Suprapubic skin (tissue), 4 donors: ENCODE measurements at regions not wholly inside any gene's neighbourhood (a gene's known extent, or its start where the extent isn't known, plus 50 kb on each side); places are given as distances from the start of the nearest gene placed in this dataset.
"Not testable (repeated sequence)": the region's sequence is repeated elsewhere in the genome, so short reads cannot be mapped to it uniquely, and the experiment has no call there.

Source experiments
- DNase-seq, 2 donors: peaks; one replicate each; pipeline ENCODE4 v3.0.0-alpha.2; 2019; ENCODE audit warnings: low spot score in 2 of 2
- H3K27ac ChIP-seq: fragments of 200-600 bp; sonication (generic); one replicate; pipeline ENCODE4 v1.5.1; 2019
- H3K27me3 ChIP-seq: fragments of 200-600 bp; sonication (generic); one replicate; pipeline ENCODE4 v1.5.1; 2019
- H3K36me3 ChIP-seq: fragments of 200-600 bp; sonication (generic); one replicate; pipeline ENCODE4 v1.5.1; 2019
- H3K4me1 ChIP-seq: fragments of 200-600 bp; sonication (generic); one replicate; pipeline ENCODE4 v1.5.1; 2019
- H3K4me3 ChIP-seq: fragments of 200-600 bp; sonication (generic); one replicate; pipeline ENCODE4 v1.5.1; 2019; ENCODE audit warnings: mild to moderate bottlenecking
- H3K9me3 ChIP-seq: fragments of 200-600 bp; sonication (generic); one replicate; pipeline ENCODE4 v1.5.1; 2019
- EP300 ChIP-seq: sonication (generic); formaldehyde crosslinking; IDR thresholded peaks from one replicate; pipeline ENCODE4 v1.6.1; 2017; ENCODE audit warnings: antibody characterized with exemption
- POLR2A ChIP-seq, 2 donors: fragments of 450-650 bp; IDR thresholded peaks; one replicate each; pipeline ENCODE4 v1.6.1; 2017; ENCODE audit warnings: antibody characterized with exemption in 2 of 2, mild to moderate bottlenecking in 2 of 2, moderate library complexity in 2 of 2
- POLR2AphosphoS5 ChIP-seq, 3 donors: sonication (generic); formaldehyde crosslinking; IDR thresholded peaks; one replicate each; pipeline ENCODE4 v1.6.1; 2017; ENCODE audit warnings: antibody characterized with exemption in 3 of 3
- WGBS: methylation state at CpG from one replicate; pipeline ENCODE4 v1.1.5; 2018; 5-methylcytosine and 5-hydroxymethylcytosine counted together
- TF ChIP-seq, protein P1 (sequence below), 2 donors: fragments of 200-600 bp in 1 of 2; fragments of 450-650 bp in 1 of 2; sonication (generic) in 1 of 2; IDR thresholded peaks; one replicate each; pipeline ENCODE4 v1.5.1; 2016 to 2019; ENCODE audit warnings: antibody characterized with exemption in 2 of 2, mild to moderate bottlenecking in 1 of 2, moderate library complexity in 1 of 2

DNA sequence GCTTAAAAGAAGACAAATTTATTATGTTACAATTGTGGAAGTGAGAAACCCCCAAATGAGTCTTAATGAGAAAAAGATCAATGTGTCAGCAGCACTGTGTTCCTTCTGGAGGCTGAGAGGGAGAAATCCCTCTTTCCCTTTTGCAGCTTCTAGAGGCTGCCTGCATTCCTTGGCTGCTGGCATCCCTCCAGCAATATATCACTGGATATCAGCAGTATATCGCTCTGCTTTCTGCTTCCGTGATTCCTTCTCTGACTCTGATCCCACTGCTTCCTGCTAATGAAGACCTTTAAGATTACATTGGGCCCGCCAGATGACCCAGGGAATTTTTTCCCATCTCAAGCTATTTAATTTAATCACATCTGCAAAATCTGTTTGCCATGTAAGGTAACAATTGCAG, 1008.0 kb downstream of the RAPGEF2 start:
- no peak overlapping the region for H3K27ac ChIP-seq
- TF ChIP-seq POLR2A (IDR thresholded peaks at IDR 0.05), result no peak
- TF ChIP-seq, protein P1, sequence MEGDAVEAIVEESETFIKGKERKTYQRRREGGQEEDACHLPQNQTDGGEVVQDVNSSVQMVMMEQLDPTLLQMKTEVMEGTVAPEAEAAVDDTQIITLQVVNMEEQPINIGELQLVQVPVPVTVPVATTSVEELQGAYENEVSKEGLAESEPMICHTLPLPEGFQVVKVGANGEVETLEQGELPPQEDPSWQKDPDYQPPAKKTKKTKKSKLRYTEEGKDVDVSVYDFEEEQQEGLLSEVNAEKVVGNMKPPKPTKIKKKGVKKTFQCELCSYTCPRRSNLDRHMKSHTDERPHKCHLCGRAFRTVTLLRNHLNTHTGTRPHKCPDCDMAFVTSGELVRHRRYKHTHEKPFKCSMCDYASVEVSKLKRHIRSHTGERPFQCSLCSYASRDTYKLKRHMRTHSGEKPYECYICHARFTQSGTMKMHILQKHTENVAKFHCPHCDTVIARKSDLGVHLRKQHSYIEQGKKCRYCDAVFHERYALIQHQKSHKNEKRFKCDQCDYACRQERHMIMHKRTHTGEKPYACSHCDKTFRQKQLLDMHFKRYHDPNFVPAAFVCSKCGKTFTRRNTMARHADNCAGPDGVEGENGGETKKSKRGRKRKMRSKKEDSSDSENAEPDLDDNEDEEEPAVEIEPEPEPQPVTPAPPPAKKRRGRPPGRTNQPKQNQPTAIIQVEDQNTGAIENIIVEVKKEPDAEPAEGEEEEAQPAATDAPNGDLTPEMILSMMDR (IDR thresholded peaks at IDR 0.05), result no peak
- no peak for TF ChIP-seq POLR2AphosphoS5 (IDR thresholded peaks at IDR 0.05)
- TF ChIP-seq EP300, result no peak
- H3K27me3 ChIP-seq, result no peaks in the 10 kb centered on the region
- H3K4me1 ChIP-seq, result no peaks in the 10 kb centered on the region
- WGBS, result 68% methylated on average over 3 of the region's 3 CpGs
- no peak overlapping the region for H3K4me3 ChIP-seq
- H3K9me3 ChIP-seq, result peaks cover 15% of the 10 kb centered on the region
- no peaks in the 10 kb centered on the region for H3K36me3 ChIP-seq
- no peak for DNase-seq

DNA sequence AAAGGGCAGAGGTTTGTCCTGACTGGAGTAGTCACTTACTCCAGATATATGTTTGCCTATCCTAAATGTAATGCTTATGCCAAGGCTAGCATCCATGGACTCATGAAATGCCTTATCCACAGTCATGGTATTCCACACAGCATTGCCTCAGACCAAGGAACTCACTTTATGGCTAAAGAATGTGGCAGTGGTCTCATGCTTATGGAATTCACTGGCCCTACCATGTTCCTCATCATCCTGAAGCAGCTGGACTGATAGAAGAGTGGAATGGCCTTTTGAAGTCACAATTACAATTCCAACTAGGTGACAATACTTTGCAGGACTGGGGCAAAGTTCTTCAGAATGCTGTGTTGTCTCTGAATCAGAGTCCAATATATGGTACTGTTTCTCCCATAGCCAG, 1014.8 kb downstream of the RAPGEF2 start:
- TF ChIP-seq POLR2A (IDR thresholded peaks at IDR 0.05) (no peak), POLR2AphosphoS5 (IDR thresholded peaks at IDR 0.05) (no peak), EP300 (no peak)
- TF ChIP-seq, protein P1 (IDR thresholded peaks at IDR 0.05), result no peak
- DNase-seq, result no peak
- Histone ChIP-seq H3K4me1 (no peaks in the 10 kb centered on the region), H3K27ac (no peak overlapping the region), H3K4me3 (no peak overlapping the region), H3K36me3 (no peaks in the 10 kb centered on the region), H3K9me3 (peaks cover 3% of the 10 kb centered on the region), H3K27me3 (no peaks in the 10 kb centered on the region)

DNA sequence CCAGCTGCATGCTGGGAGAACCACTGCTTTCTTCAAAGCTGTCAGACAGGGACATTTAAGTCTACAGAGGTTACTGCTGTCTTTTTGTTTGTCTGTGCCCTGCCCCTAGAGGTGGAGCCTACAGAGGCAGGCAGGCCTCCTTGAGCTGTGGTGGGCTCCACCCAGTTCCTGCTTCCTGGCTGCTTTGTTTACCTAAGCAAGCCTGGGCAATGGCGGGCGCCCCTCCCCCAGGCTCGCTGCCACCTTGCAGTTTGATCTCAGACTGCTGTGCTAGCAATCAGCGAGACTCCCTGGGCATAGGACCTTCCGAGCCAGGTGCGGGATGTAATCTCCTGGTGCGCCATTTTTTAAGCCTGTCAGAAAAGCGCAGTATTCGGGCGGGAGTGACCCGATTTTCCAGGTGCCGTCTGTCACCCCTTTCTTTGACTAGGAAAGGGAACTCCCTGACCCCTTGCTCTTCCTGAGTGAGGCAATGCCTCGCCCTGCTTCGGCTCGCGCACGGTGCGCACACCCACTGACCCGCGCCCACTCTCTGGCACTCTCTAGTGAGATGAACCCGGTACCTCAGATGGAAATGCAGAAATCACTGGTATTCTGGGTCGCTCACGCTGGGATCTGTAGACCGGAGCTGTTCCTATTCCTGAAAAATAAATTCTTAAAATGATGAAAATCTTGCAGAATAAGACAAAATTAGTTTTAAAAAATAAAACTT, 1022.9 kb downstream of the RAPGEF2 start:
- not testable (repeated sequence) for H3K27me3 ChIP-seq, H3K36me3 ChIP-seq, H3K4me3 ChIP-seq, DNase-seq, H3K9me3 ChIP-seq, H3K27ac ChIP-seq, H3K4me1 ChIP-seq
- WGBS, result 88% methylated on average over 24 of the region's 24 CpGs

DNA sequence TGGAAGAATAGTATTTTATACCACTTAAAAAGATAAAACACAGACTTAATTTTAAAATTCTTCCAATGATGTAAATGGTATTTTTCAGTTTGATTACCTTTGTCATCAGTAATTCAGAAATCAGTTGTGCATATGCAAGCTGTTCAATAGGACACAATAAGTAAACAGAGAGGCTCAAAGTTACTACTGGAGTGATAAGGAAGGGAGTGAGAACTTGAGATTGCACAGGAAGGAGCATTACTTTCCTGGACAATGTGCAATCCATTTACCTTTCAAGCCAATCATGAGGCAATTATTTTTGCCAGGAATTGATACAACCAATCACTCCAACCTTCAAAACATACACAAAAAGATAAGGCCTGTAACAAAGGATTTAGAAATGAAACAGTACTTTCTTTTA, 1024.3 kb downstream of the RAPGEF2 start:
- Histone ChIP-seq H3K27ac (no peak overlapping the region), H3K9me3 (peaks cover 8% of the 10 kb centered on the region), H3K36me3 (no peaks in the 10 kb centered on the region), H3K27me3 (no peaks in the 10 kb centered on the region), H3K4me1 (no peaks in the 10 kb centered on the region), H3K4me3 (no peak overlapping the region)
- TF ChIP-seq EP300 (no peak), POLR2AphosphoS5 (IDR thresholded peaks at IDR 0.05) (no peak), POLR2A (IDR thresholded peaks at IDR 0.05) (no peak)
- TF ChIP-seq, protein P1 (IDR thresholded peaks at IDR 0.05), result no peak
- DNase-seq, result no peak

DNA sequence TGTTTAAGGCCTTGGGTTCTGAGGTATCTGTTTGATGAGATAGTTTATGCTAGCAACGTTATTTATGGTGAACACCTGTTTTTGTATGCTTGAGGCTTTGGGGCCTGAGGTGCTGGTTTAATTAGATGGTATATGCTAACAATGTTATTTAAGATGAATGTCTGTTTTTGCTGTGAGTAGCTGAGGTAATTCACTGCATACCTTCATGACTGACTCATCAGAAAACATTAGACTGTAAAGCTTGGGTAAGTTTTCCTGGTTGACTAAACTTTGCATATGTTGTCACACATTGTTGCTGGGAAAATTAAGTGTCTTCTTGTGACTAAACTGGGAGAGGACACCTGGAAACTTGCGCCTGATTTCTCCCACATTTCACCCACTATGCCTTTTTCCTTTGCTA, 1026.6 kb downstream of the RAPGEF2 start:
- Histone ChIP-seq H3K36me3 (no peaks in the 10 kb centered on the region), H3K9me3 (peaks cover 19% of the 10 kb centered on the region), H3K27me3 (no peaks in the 10 kb centered on the region), H3K4me3 (no peak overlapping the region), H3K27ac (no peak overlapping the region), H3K4me1 (no peaks in the 10 kb centered on the region)
- WGBS, result 52% methylated on average over 2 of the region's 2 CpGs
- TF ChIP-seq POLR2A (IDR thresholded peaks at IDR 0.05) (no peak), EP300 (no peak), POLR2AphosphoS5 (IDR thresholded peaks at IDR 0.05) (no peak)
- TF ChIP-seq, protein P1 (IDR thresholded peaks at IDR 0.05), result no peak
- DNase-seq, result no peak

DNA sequence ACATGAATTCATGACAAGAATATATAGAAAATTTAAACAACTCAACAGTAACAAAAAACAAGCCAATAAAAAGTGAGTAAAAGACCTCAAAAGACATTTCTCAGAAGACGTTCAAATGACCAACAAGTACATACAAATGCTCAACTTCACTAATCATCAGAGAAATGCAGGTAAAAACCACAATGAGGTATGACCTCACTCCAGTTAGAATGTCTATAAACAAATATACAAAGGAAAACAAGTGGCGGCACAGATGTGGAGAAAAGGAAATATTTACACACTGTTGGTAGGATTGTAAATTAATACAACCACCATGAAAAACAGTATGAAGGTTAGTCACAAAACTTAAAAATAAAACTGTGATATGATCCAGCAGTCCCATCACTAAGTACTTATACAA, 1033.1 kb downstream of the RAPGEF2 start:
- DNase-seq, result no peak
- no peak overlapping the region for H3K4me3 ChIP-seq
- no peak overlapping the region for H3K27ac ChIP-seq
- peaks cover 19% of the 10 kb centered on the region for H3K9me3 ChIP-seq
- 74% methylated on average over 2 of the region's 2 CpGs for WGBS
- no peaks in the 10 kb centered on the region for H3K4me1 ChIP-seq
- no peaks in the 10 kb centered on the region for H3K27me3 ChIP-seq
- TF ChIP-seq POLR2A (IDR thresholded peaks at IDR 0.05), result no peak
- TF ChIP-seq, protein P1 (IDR thresholded peaks at IDR 0.05), result no peak
- no peak for TF ChIP-seq POLR2AphosphoS5 (IDR thresholded peaks at IDR 0.05)
- TF ChIP-seq EP300, result no peak
- H3K36me3 ChIP-seq, result no peaks in the 10 kb centered on the region
